GM19035 (cell line): ENCODE measurements at regions not wholly inside any gene's neighbourhood (a gene's known extent, or its start where the extent isn't known, plus 50 kb on each side); places are given as distances from the start of the nearest gene placed in this dataset.

Experiments
- ATAC-seq: cut with Tn5 transposase; IDR thresholded peaks from one replicate; pipeline ENCODE4 v1.9.1; 2021; ENCODE audit not compliant: unreplicated experiment

- ATAC-seq: no peak
Measured at GRCh38 chr3:135898774-135899173, 66.8 kb upstream of the PPP2R3A start.

DNA sequence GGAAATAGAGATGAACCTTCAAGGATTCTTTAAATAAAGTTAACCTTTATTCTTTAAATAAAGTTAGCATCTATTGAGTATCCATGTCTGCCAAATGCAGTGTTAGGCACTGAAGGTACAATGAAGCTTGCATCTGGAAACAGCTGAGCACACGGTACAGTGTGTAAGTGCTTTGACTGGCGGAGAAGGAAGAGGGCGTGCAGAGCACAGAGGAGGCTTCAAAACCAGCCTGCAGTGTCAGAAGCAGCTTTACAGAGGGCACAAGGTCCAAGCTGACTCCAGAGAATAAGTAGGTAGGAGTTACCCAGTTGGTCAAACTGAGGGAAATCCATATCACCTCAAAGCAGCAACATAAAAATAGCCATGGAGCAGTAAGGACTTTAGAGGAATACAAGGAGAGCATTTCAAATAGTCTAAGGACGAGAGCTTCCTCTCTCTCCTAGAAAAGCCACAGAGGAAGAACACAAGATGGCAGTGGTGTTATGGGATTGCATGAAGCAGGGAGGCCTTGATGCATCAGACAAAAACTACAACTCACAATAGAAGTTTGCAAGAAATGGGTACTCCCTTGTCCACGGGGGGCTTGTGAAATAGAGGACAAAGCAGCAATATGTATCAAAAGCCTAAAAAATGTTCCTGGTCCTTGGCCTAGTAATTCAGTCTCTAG, 60.3 kb upstream of the PPP2R3A start:
- no peak for ATAC-seq

- ATAC-seq: no peak
Measured at GRCh38 chr3:135907422-135908165, 57.9 kb upstream of the PPP2R3A start.

DNA sequence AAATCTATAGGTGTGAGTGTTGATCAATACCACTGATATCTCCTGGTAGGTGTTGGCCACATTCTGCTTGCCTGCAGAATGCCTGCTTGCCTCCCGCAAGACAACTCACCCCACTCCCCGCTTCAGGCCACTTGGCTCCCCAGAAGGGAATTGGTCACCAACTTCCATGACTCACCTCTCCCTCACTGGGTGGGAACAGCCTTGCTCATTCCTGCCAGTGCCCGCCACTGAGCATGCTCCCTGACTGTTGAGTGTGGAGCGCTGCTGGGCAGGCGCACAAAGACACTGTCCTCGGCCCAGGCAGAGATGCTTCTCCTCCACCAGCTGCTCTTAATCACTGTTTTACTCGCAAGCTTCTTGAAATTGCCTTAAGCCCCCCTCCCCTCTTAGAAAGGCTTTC, 57.3 kb upstream of the PPP2R3A start:
- ATAC-seq: no peak

GRCh38 chr3:135908737-135909136, 56.8 kb upstream of the PPP2R3A start:
- ATAC-seq: no peak

DNA sequence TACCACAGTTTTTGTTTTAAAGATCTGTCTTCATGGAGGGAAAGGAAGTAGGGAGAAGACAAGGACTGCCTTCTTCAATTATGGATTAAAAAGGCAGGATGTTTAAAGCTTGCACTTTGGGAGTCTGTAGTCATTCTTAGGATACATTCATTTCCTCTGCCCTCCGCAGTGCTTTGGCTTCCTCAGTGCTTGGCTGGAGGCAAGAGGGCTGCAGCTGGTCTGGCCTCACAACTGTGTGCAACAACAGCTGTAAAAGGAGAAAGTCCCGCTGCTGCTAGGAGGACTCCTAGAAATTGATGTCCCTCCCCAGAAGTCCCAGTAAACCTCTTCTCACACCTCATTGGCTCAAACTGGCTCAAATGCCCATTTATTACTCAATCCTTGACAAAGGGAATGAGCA, 54.4 kb upstream of the PPP2R3A start:
- no peak for ATAC-seq

DNA sequence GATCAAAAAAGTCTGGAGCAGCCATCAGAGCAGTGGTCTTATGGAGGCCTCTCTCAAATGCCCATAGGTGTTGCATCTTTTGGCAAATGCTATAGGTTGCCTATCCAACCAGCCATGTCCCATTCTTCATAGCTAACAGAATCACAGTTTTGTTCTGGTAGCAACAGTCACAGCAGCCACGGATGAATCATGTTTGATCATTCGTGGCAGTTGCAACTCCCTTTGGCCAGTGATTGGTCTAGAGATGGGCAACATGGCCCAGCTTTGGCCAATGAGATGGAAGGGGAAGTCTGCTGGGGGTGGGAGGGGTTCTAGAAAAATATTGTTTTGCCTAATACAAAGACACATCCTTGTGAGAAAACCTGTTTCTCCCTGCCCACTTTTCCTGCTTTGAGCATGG, 50.3 kb upstream of the PPP2R3A start:
- no peak for ATAC-seq
